IgD-negative memory B cell (primary cell): ENCODE measurements at regions not wholly inside any gene's neighbourhood (a gene's known extent, or its start where the extent isn't known, plus 50 kb on each side); places are given as distances from the start of the nearest gene placed in this dataset.

Source experiments
- H3K27ac Mint-ChIP-seq, 3 donors: one replicate each; pipeline ENCODE4 v1.8.0; 2020 to 2022; ENCODE audit warnings: mild to moderate bottlenecking in 3 of 3, mixed read lengths in 3 of 3, moderate library complexity in 1 of 3
- H3K27me3 Mint-ChIP-seq: one replicate; pipeline ENCODE4 v1.8.0; 2021; ENCODE audit warnings: mixed read lengths
- H3K36me3 Mint-ChIP-seq: one replicate; pipeline ENCODE4 v1.8.0; 2020; ENCODE audit warnings: mild to moderate bottlenecking, mixed read lengths
- H3K4me1 Mint-ChIP-seq, 3 donors: one replicate each; pipeline ENCODE4 v1.8.0; 2020 to 2022; ENCODE audit warnings: mixed read lengths in 3 of 3, mild to moderate bottlenecking in 1 of 3
- H3K4me3 Mint-ChIP-seq, 4 donors: one replicate each; pipeline ENCODE4 v1.8.0; 2020 to 2022; ENCODE audit warnings: mild to moderate bottlenecking in 4 of 4, mixed read lengths in 4 of 4, moderate library complexity in 3 of 4
- H3K9me3 Mint-ChIP-seq, 3 donors: one replicate each; pipeline ENCODE4 v1.8.0; 2020 to 2021; ENCODE audit warnings: mixed read lengths in 3 of 3, mild to moderate bottlenecking in 1 of 3

GRCh38 chr13:23992781-23993679, 95.7 kb upstream of the C1QTNF9B start:
- Mint-ChIP-seq H3K4me1 (peaks cover 0 to 1% (median 0%) of the 10 kb centered on the region in 3 donors), H3K4me3 (no peak overlapping the region), H3K27ac (no peak overlapping the region), H3K9me3 (no peaks in the 10 kb centered on the region), H3K36me3 (peaks cover 4% of the 10 kb centered on the region), H3K27me3 (peaks cover 13% of the 10 kb centered on the region)

GRCh38 chr13:23993680-23993985, 96.3 kb upstream of the C1QTNF9B start:
- peaks cover 4% of the 10 kb centered on the region for H3K36me3 Mint-ChIP-seq
- peaks cover 0 to 1% (median 0%) of the 10 kb centered on the region in 3 donors for H3K4me1 Mint-ChIP-seq
- peaks cover 7% of the 10 kb centered on the region for H3K27me3 Mint-ChIP-seq
- H3K27ac Mint-ChIP-seq, result no peak overlapping the region
- H3K9me3 Mint-ChIP-seq, result no peaks in the 10 kb centered on the region
- H3K4me3 Mint-ChIP-seq, result no peak overlapping the region

GRCh38 chr13:23995283-23996073, 98.2 kb upstream of the C1QTNF9B start:
- Mint-ChIP-seq H3K36me3 (peaks cover under 1% of the 10 kb centered on the region), H3K4me3 (no peak overlapping the region), H3K27ac (peak overlapping the region in 1 of 3 donors; percentile 6), H3K9me3 (no peaks in the 10 kb centered on the region), H3K27me3 (peaks cover 5% of the 10 kb centered on the region), H3K4me1 (peaks cover 0 to 1% (median 0%) of the 10 kb centered on the region in 3 donors)

GRCh38 chr13:23996456-23996855, 99.2 kb upstream of the C1QTNF9B start:
- no peak overlapping the region for H3K27ac Mint-ChIP-seq
- H3K4me3 Mint-ChIP-seq, result no peak overlapping the region
- peaks cover 0 to 1% (median 0%) of the 10 kb centered on the region in 3 donors for H3K4me1 Mint-ChIP-seq
- peaks cover 5% of the 10 kb centered on the region for H3K27me3 Mint-ChIP-seq
- no peaks in the 10 kb centered on the region for H3K9me3 Mint-ChIP-seq
- H3K36me3 Mint-ChIP-seq, result no peaks in the 10 kb centered on the region

GRCh38 chr13:23999424-23999823, 102.1 kb upstream of the C1QTNF9B start:
- no peaks in the 10 kb centered on the region for H3K9me3 Mint-ChIP-seq
- peaks cover 0 to 1% (median 0%) of the 10 kb centered on the region in 3 donors for H3K4me1 Mint-ChIP-seq
- no peaks in the 10 kb centered on the region for H3K36me3 Mint-ChIP-seq
- H3K27ac Mint-ChIP-seq, result no peak overlapping the region
- H3K4me3 Mint-ChIP-seq, result no peak overlapping the region
- H3K27me3 Mint-ChIP-seq, result peaks cover 8% of the 10 kb centered on the region

GRCh38 chr13:24002206-24002815, 105.0 kb upstream of the C1QTNF9B start:
- peaks cover 12% of the 10 kb centered on the region for H3K27me3 Mint-ChIP-seq
- H3K27ac Mint-ChIP-seq, result no peak overlapping the region
- H3K4me3 Mint-ChIP-seq, result no peak overlapping the region
- H3K9me3 Mint-ChIP-seq, result no peaks in the 10 kb centered on the region
- H3K4me1 Mint-ChIP-seq, result no peaks in the 10 kb centered on the region
- H3K36me3 Mint-ChIP-seq, result no peaks in the 10 kb centered on the region

- Mint-ChIP-seq H3K27ac (no peak overlapping the region), H3K4me1 (no peaks in the 10 kb centered on the region)
Measured at GRCh38 chr13:24004142-24004899, 107.0 kb upstream of the C1QTNF9B start.

GRCh38 chr13:24004971-24005370, 107.7 kb upstream of the C1QTNF9B start:
- no peak overlapping the region for H3K27ac Mint-ChIP-seq
- H3K4me1 Mint-ChIP-seq, result no peaks in the 10 kb centered on the region
- no peaks in the 10 kb centered on the region for H3K9me3 Mint-ChIP-seq
- H3K27me3 Mint-ChIP-seq, result peaks cover 7% of the 10 kb centered on the region
- no peaks in the 10 kb centered on the region for H3K36me3 Mint-ChIP-seq
- H3K4me3 Mint-ChIP-seq, result no peak overlapping the region

More at GRCh38 chr13:24004142-24004899, 107.0 kb upstream of the C1QTNF9B start:
- Mint-ChIP-seq H3K27me3 (peaks cover 12% of the 10 kb centered on the region), H3K36me3 (no peaks in the 10 kb centered on the region), H3K9me3 (no peaks in the 10 kb centered on the region), H3K4me3 (no peak overlapping the region)

- Mint-ChIP-seq H3K27ac (no peak overlapping the region), H3K36me3 (no peaks in the 10 kb centered on the region), H3K9me3 (no peaks in the 10 kb centered on the region), H3K27me3 (peaks cover 7% of the 10 kb centered on the region), H3K4me3 (no peak overlapping the region), H3K4me1 (no peaks in the 10 kb centered on the region)
Measured at GRCh38 chr13:24005755-24006281, 108.5 kb upstream of the C1QTNF9B start.

- no peaks in the 10 kb centered on the region for H3K4me1 Mint-ChIP-seq
- no peak overlapping the region for H3K4me3 Mint-ChIP-seq
- H3K27ac Mint-ChIP-seq, result no peak overlapping the region
- H3K9me3 Mint-ChIP-seq, result no peaks in the 10 kb centered on the region
- H3K27me3 Mint-ChIP-seq, result peaks cover 9% of the 10 kb centered on the region
- H3K36me3 Mint-ChIP-seq, result no peaks in the 10 kb centered on the region
Measured at GRCh38 chr13:24006520-24007248, 109.4 kb upstream of the C1QTNF9B start.

GRCh38 chr13:24007979-24008620, 110.8 kb upstream of the C1QTNF9B start:
- no peaks in the 10 kb centered on the region for H3K4me1 Mint-ChIP-seq
- H3K36me3 Mint-ChIP-seq, result no peaks in the 10 kb centered on the region
- H3K27me3 Mint-ChIP-seq, result peaks cover 6% of the 10 kb centered on the region
- H3K9me3 Mint-ChIP-seq, result no peaks in the 10 kb centered on the region
- H3K27ac Mint-ChIP-seq, result no peak overlapping the region
- no peak overlapping the region for H3K4me3 Mint-ChIP-seq

GRCh38 chr13:24008679-24009078, 111.4 kb upstream of the C1QTNF9B start:
- H3K27ac Mint-ChIP-seq, result no peak overlapping the region
- H3K36me3 Mint-ChIP-seq, result no peaks in the 10 kb centered on the region
- H3K4me3 Mint-ChIP-seq, result no peak overlapping the region
- peaks cover 5% of the 10 kb centered on the region for H3K27me3 Mint-ChIP-seq
- peaks cover 0 to 3% (median 0%) of the 10 kb centered on the region in 3 donors for H3K4me1 Mint-ChIP-seq
- no peaks in the 10 kb centered on the region for H3K9me3 Mint-ChIP-seq

- H3K4me3 Mint-ChIP-seq, result no peak overlapping the region
- peaks cover 0 to 3% (median 0%) of the 10 kb centered on the region in 3 donors for H3K4me1 Mint-ChIP-seq
- H3K27me3 Mint-ChIP-seq, result peaks cover 3% of the 10 kb centered on the region
- no peak overlapping the region for H3K27ac Mint-ChIP-seq
- H3K36me3 Mint-ChIP-seq, result no peaks in the 10 kb centered on the region
- H3K9me3 Mint-ChIP-seq, result no peaks in the 10 kb centered on the region
Measured at GRCh38 chr13:24011266-24011665, 114.0 kb upstream of the C1QTNF9B start.
